ENCODE measurements at regions not wholly inside any gene's neighbourhood (a gene's known extent, or its start where the extent isn't known, plus 50 kb on each side); places are given as distances from the start of the nearest gene placed in this dataset.

DNA sequence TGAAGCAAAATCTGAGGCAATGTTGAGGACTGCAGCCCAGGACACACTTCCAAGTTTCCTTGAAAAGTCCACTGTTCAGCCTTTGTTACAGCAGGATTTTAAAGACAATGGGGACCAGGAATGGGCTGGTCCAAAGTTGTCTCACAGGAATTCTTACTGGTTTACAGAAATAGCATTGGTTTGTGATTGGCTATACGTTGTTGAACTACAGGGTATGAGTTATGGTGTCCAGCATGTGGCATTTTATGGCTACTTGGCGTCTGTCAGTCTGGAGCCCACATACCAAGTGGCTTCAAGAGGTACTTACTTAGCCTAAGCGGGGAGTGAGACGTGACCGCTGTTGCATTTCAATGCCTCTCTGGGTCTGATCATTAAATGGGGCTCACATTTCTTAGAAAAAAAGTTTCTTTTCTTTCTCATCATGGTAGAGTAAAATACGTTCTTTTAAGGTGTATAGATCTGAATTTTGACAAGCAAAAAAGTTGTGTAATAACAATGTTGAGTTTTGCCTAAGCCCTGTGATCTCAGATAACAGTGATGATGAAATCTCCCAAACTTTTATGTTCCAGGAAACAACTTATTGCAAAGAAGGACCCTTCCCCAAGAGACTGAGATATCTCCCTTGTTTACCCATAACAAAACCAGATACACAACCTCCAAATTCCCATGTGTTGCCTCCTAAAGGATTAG, 100.0 kb upstream of the TRIM24 start:
- TF ChIP-seq, protein P1, sequence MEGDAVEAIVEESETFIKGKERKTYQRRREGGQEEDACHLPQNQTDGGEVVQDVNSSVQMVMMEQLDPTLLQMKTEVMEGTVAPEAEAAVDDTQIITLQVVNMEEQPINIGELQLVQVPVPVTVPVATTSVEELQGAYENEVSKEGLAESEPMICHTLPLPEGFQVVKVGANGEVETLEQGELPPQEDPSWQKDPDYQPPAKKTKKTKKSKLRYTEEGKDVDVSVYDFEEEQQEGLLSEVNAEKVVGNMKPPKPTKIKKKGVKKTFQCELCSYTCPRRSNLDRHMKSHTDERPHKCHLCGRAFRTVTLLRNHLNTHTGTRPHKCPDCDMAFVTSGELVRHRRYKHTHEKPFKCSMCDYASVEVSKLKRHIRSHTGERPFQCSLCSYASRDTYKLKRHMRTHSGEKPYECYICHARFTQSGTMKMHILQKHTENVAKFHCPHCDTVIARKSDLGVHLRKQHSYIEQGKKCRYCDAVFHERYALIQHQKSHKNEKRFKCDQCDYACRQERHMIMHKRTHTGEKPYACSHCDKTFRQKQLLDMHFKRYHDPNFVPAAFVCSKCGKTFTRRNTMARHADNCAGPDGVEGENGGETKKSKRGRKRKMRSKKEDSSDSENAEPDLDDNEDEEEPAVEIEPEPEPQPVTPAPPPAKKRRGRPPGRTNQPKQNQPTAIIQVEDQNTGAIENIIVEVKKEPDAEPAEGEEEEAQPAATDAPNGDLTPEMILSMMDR (IDR thresholded peaks at IDR 0.05): no peak
- no peak for TF ChIP-seq EZH2 (IDR thresholded peaks at IDR 0.05; ENCODE audit: borderline replicate concordance, insufficient read depth, low read depth, low read length, poor library complexity, severe bottlenecking)
